ENCODE measurements at regions not wholly inside any gene's neighbourhood (a gene's known extent, or its start where the extent isn't known, plus 50 kb on each side); places are given as distances from the start of the nearest gene placed in this dataset.

GRCh38 chr11:81496601-81497000, 1237.1 kb downstream of the FAM181B start:
- DNase-seq: no peak

- DNase-seq: no peak
These were observed 1237.9 kb downstream of the FAM181B start for GRCh38 chr11:81495699-81496292.

- DNase-seq: no peak
These were observed 1239.2 kb downstream of the FAM181B start for GRCh38 chr11:81494431-81494830.

- DNase-seq: no peak
These were observed 1240.7 kb downstream of the FAM181B start for GRCh38 chr11:81492923-81493445.

- DNase-seq: no peak
These were observed 1246.6 kb downstream of the FAM181B start for GRCh38 chr11:81487109-81487508.

- DNase-seq: no peak
These were observed 1249.5 kb downstream of the FAM181B start for GRCh38 chr11:81484196-81484595.

- DNase-seq: no peak
These were observed 1256.4 kb downstream of the FAM181B start for GRCh38 chr11:81477277-81477676.

- no peak for DNase-seq
These were observed 1257.3 kb downstream of the FAM181B start for GRCh38 chr11:81476345-81476744.

GRCh38 chr11:81472646-81473045, 1261.0 kb downstream of the FAM181B start:
- DNase-seq: no peak

GRCh38 chr11:81470446-81470845, 1263.2 kb downstream of the FAM181B start:
- DNase-seq: no peak

GRCh38 chr11:81459766-81460306, 1273.8 kb downstream of the FAM181B start:
- DNase-seq: no peak

- DNase-seq: no peak
These were observed 1284.0 kb downstream of the FAM181B start for GRCh38 chr11:81449588-81450156.

- DNase-seq: no peak
These were observed 1289.4 kb downstream of the FAM181B start for GRCh38 chr11:81444297-81444696.

GRCh38 chr11:81432333-81432732, 1301.3 kb downstream of the FAM181B start:
- no peak for DNase-seq

GRCh38 chr11:81424822-81425221, 1308.8 kb downstream of the FAM181B start:
- DNase-seq: no peak

- DNase-seq: no peak
These were observed 1311.3 kb downstream of the FAM181B start for GRCh38 chr11:81422402-81422801.

- no peak for DNase-seq
These were observed 1312.3 kb downstream of the FAM181B start for GRCh38 chr11:81421251-81421860.

- no peak for DNase-seq
These were observed 1312.9 kb downstream of the FAM181B start for GRCh38 chr11:81420668-81421250.

- no peak for DNase-seq
These were observed 1336.3 kb downstream of the FAM181B start for GRCh38 chr11:81397316-81397715.

GRCh38 chr11:81394311-81394710, 1339.4 kb downstream of the FAM181B start:
- no peak for DNase-seq

- no peak for DNase-seq
These were observed 1345.3 kb downstream of the FAM181B start for GRCh38 chr11:81388326-81388725.

GRCh38 chr11:81380395-81380794, 1353.3 kb downstream of the FAM181B start:
- DNase-seq: no peak

GRCh38 chr11:81377418-81377817, 1356.2 kb downstream of the FAM181B start:
- DNase-seq: no peak

GRCh38 chr11:81373986-81374385, 1359.7 kb downstream of the FAM181B start:
- no peak for DNase-seq

Measured in right hindlimb (tissue), 1 donor.